ENCODE measurements at regions not wholly inside any gene's neighbourhood (a gene's known extent, or its start where the extent isn't known, plus 50 kb on each side); places are given as distances from the start of the nearest gene placed in this dataset.

GRCh38 chr6:17006543-17006942 is 95.3 kb upstream of the STMND1 start:
- intact Hi-C loops (cut with DNase I; ENCODE audit: low total_unique reads), result no loop called here
- WGBS, 5 donors, result 81 to 90% (median 83%) methylated on average over 4 of the region's 4 CpGs
- DNase-seq, result no peak
- H3K36me3 ChIP-seq, result no peaks in the 10 kb centered on the region
- no peak overlapping the region for H3K27ac ChIP-seq
- peaks cover 0 to 40% (median 0%) of the 10 kb centered on the region in 7 donors for H3K27me3 ChIP-seq (replicated peaks in 1 of 7)
- H3K9me3 ChIP-seq, result peaks cover 0 to 17% (median 7%) of the 10 kb centered on the region in 8 donors
- no peak overlapping the region for H3K4me3 ChIP-seq
- no peak for TF ChIP-seq POLR2A (IDR thresholded peaks at IDR 0.05)
- H3K4me1 ChIP-seq, result no peaks in the 10 kb centered on the region

GRCh38 chr6:17004269-17004668 is 97.6 kb upstream of the STMND1 start:
- peaks cover 0 to 36% (median 0%) of the 10 kb centered on the region in 7 donors for H3K27me3 ChIP-seq (replicated peaks in 1 of 7)
- intact Hi-C loops (cut with DNase I; ENCODE audit: low total_unique reads), result no loop called here
- DNase-seq, result no peak
- H3K4me3 ChIP-seq, result no peak overlapping the region
- no peaks in the 10 kb centered on the region for H3K36me3 ChIP-seq
- WGBS, 5 donors, result 33 to 65% (median 44%) methylated on average over 1 of the region's 1 CpG
- H3K4me1 ChIP-seq, result no peaks in the 10 kb centered on the region
- TF ChIP-seq POLR2AphosphoS5 (IDR thresholded peaks at IDR 0.05), result no peak
- no peak for TF ChIP-seq POLR2A (IDR thresholded peaks at IDR 0.05)
- TF ChIP-seq CTCF (IDR thresholded peaks at IDR 0.05 in 8 of 11, conservative IDR thresholded peaks at IDR 0.05 in 3 of 11), result no peak
- no peak overlapping the region for H3K27ac ChIP-seq
- peaks cover 0 to 14% (median 7%) of the 10 kb centered on the region in 8 donors for H3K9me3 ChIP-seq

- H3K27ac ChIP-seq, result no peak overlapping the region
- TF ChIP-seq POLR2AphosphoS5 (IDR thresholded peaks at IDR 0.05), result no peak
- no peak for TF ChIP-seq POLR2A (IDR thresholded peaks at IDR 0.05)
- no peak for TF ChIP-seq CTCF (IDR thresholded peaks at IDR 0.05 in 8 of 11, conservative IDR thresholded peaks at IDR 0.05 in 3 of 11)
- H3K9me3 ChIP-seq, result peaks cover 0 to 4% (median 0%) of the 10 kb centered on the region in 8 donors
- DNase-seq, result no peak
- H3K27me3 ChIP-seq (replicated peaks in 1 of 7), result peaks cover 0 to 36% (median 0%) of the 10 kb centered on the region in 7 donors
- no peak overlapping the region for H3K4me3 ChIP-seq
- 82 to 91% (median 87%) methylated on average over 2 of the region's 2 CpGs for WGBS, 5 donors
- intact Hi-C loops (cut with DNase I; ENCODE audit: low total_unique reads), result no loop called here
- H3K4me1 ChIP-seq, result no peaks in the 10 kb centered on the region
- no peaks in the 10 kb centered on the region for H3K36me3 ChIP-seq
Measured at GRCh38 chr6:17002123-17002522, 99.7 kb upstream of the STMND1 start.

- Histone ChIP-seq H3K4me3 (no peak overlapping the region), H3K9me3 (no peaks in the 10 kb centered on the region), H3K27me3 (replicated peaks in 1 of 7) (peaks cover 0 to 36% (median 0%) of the 10 kb centered on the region in 7 donors), H3K27ac (no peak overlapping the region), H3K4me1 (no peaks in the 10 kb centered on the region), H3K36me3 (no peaks in the 10 kb centered on the region)
- intact Hi-C loops (cut with DNase I; ENCODE audit: low total_unique reads), result no loop called here
- 26 to 53% (median 50%) methylated on average over 1 of the region's 1 CpG for WGBS, 5 donors
- no peak for TF ChIP-seq CTCF (IDR thresholded peaks at IDR 0.05 in 8 of 11, conservative IDR thresholded peaks at IDR 0.05 in 3 of 11)
- TF ChIP-seq POLR2AphosphoS5 (IDR thresholded peaks at IDR 0.05), result no peak
- no peak for TF ChIP-seq POLR2A (IDR thresholded peaks at IDR 0.05)
- no peak for DNase-seq
Measured at GRCh38 chr6:17001188-17001587, 100.7 kb upstream of the STMND1 start.
